ENCODE measurements at regions not wholly inside any gene's neighbourhood (a gene's known extent, or its start where the extent isn't known, plus 50 kb on each side); places are given as distances from the start of the nearest gene placed in this dataset.

GRCh38 chr3:116958291-116958690, 248.7 kb downstream of the TUSC7 start:
- Mint-ChIP-seq H3K27me3 (no peaks in the 10 kb centered on the region), H3K36me3 (no peaks in the 10 kb centered on the region), H3K4me3 (no peak overlapping the region), H3K27ac (no peak overlapping the region), H3K9me3 (peaks cover 0 to 7% (median 0%) of the 10 kb centered on the region in 9 donors), H3K4me1 (no peaks in the 10 kb centered on the region)
- DNase-seq (no peak), ATAC-seq (no peak)
- POLR2A ChIA-PET, result no interaction called here

DNA sequence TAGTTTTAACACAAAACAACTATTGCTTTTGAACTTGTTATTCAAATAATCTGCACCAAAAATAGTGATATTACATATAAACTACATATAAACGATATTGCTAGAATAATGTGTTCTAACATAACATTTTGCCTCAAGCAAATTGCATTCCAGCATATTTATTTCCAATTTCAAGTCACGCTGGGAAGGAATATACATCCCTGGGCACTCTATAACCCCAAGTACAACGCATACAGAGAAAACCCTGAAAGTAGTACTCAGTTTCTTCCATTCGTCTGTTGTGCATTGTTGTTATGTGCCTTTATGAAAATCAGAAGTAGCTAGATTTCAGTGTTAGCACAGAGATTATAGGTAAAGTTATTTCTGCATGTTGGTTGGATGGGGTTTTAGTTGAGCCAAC, 251.5 kb downstream of the TUSC7 start:
- ATAC-seq (no peak), DNase-seq (no peak)
- Mint-ChIP-seq H3K27me3 (no peaks in the 10 kb centered on the region), H3K27ac (no peak overlapping the region), H3K36me3 (no peaks in the 10 kb centered on the region), H3K4me1 (no peaks in the 10 kb centered on the region), H3K4me3 (no peak overlapping the region), H3K9me3 (peaks cover 0 to 11% (median 0%) of the 10 kb centered on the region in 9 donors)
- POLR2A ChIA-PET, result no interaction called here

- POLR2A ChIA-PET, result no interaction called here
- no peak for ATAC-seq
- Mint-ChIP-seq H3K36me3 (no peaks in the 10 kb centered on the region), H3K9me3 (peaks cover 0 to 11% (median 0%) of the 10 kb centered on the region in 9 donors), H3K4me1 (no peaks in the 10 kb centered on the region), H3K4me3 (no peak overlapping the region), H3K27me3 (no peaks in the 10 kb centered on the region), H3K27ac (no peak overlapping the region)
- DNase-seq, result no peak
Observed at GRCh38 chr3:116963802-116964201, 254.2 kb downstream of the TUSC7 start.

GRCh38 chr3:116966649-116967048, 257.1 kb downstream of the TUSC7 start:
- ATAC-seq, result no peak
- POLR2A ChIA-PET, result no interaction called here
- no peak overlapping the region for H3K4me3 Mint-ChIP-seq
- H3K36me3 Mint-ChIP-seq, result no peaks in the 10 kb centered on the region
- no peak for DNase-seq
- no peaks in the 10 kb centered on the region for H3K27me3 Mint-ChIP-seq
- H3K9me3 Mint-ChIP-seq, result peaks cover 0 to 12% (median 0%) of the 10 kb centered on the region in 9 donors
- H3K27ac Mint-ChIP-seq, result no peak overlapping the region
- H3K4me1 Mint-ChIP-seq, result no peaks in the 10 kb centered on the region

GRCh38 chr3:116969135-116969534, 259.6 kb downstream of the TUSC7 start:
- POLR2A ChIA-PET, result no interaction called here
- ATAC-seq, result no peak
- Mint-ChIP-seq H3K27me3 (no peaks in the 10 kb centered on the region), H3K4me1 (no peaks in the 10 kb centered on the region), H3K36me3 (no peaks in the 10 kb centered on the region), H3K4me3 (no peak overlapping the region), H3K27ac (no peak overlapping the region), H3K9me3 (peaks cover 0 to 12% (median 0%) of the 10 kb centered on the region in 9 donors)
- no peak for DNase-seq

DNA sequence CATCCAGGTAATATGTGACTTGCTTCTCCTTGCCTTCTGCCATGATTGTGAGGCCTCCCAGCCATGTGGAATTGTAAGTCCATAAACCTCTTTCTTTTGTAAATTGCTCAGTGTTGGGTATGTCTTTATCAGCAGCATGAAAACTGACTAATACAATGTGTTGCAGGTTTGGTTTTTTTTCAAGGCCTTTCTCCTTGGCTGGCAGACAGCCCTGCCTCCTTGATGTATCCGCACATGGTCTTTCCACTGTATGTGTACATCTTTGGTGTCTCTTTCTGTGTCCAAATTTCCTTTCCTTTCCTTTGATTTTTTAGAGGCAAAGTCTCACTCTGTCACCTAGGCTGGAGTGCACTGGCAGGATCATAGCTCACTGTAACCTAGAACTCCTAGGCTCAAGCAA, 260.1 kb downstream of the TUSC7 start:
- no peak overlapping the region for H3K27ac Mint-ChIP-seq
- H3K4me1 Mint-ChIP-seq, result no peaks in the 10 kb centered on the region
- H3K4me3 Mint-ChIP-seq, result no peak overlapping the region
- ATAC-seq (no peak), DNase-seq (no peak)
- POLR2A ChIA-PET, result no interaction called here
- no peaks in the 10 kb centered on the region for H3K36me3 Mint-ChIP-seq
- no peaks in the 10 kb centered on the region for H3K27me3 Mint-ChIP-seq
- peaks cover 0 to 8% (median 0%) of the 10 kb centered on the region in 9 donors for H3K9me3 Mint-ChIP-seq

- no peak overlapping the region for H3K27ac Mint-ChIP-seq
Observed at GRCh38 chr3:116971531-116971930, 262.0 kb downstream of the TUSC7 start.

GRCh38 chr3:116974702-116975101, 265.1 kb downstream of the TUSC7 start:
- Mint-ChIP-seq H3K4me1 (no peaks in the 10 kb centered on the region), H3K27me3 (peaks cover 0 to 1% (median 0%) of the 10 kb centered on the region in 5 donors), H3K9me3 (peaks cover 0 to 15% (median 0%) of the 10 kb centered on the region in 9 donors), H3K27ac (no peak overlapping the region), H3K4me3 (no peak overlapping the region), H3K36me3 (no peaks in the 10 kb centered on the region)
- DNase-seq (no peak), ATAC-seq (no peak)
- POLR2A ChIA-PET, result no interaction called here

More at GRCh38 chr3:116971531-116971930, 262.0 kb downstream of the TUSC7 start:
- no peak for DNase-seq
- Mint-ChIP-seq H3K9me3 (peaks cover 0 to 8% (median 0%) of the 10 kb centered on the region in 9 donors), H3K4me1 (no peaks in the 10 kb centered on the region), H3K27me3 (no peaks in the 10 kb centered on the region), H3K4me3 (no peak overlapping the region), H3K36me3 (no peaks in the 10 kb centered on the region)
- ATAC-seq, result no peak
- POLR2A ChIA-PET, result no interaction called here

DNA sequence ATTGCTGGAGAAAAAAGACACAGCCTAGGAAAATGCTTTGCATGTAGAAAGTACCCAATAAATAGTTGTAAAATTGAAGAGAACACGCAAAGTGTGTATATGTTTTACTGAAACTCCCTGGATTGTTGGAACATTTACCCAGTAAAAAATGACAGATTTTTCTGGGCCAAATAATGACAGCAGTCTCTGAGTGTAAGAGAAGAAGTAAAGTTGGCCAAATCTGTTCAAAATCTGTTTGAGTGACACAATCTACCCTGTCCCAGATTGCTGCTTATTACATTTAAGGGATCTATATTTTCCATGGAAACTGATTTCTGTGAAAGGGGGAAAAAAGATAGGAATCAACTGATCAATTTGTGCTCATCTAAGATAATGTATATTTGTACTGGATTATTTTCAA, 267.9 kb downstream of the TUSC7 start:
- ATAC-seq (no peak), DNase-seq (no peak)
- Mint-ChIP-seq H3K27me3 (peaks cover 0 to 1% (median 0%) of the 10 kb centered on the region in 5 donors), H3K4me3 (no peak overlapping the region), H3K4me1 (no peaks in the 10 kb centered on the region), H3K36me3 (no peaks in the 10 kb centered on the region), H3K27ac (no peak overlapping the region), H3K9me3 (peaks cover 0 to 15% (median 3%) of the 10 kb centered on the region in 9 donors)
- POLR2A ChIA-PET, result no interaction called here

DNA sequence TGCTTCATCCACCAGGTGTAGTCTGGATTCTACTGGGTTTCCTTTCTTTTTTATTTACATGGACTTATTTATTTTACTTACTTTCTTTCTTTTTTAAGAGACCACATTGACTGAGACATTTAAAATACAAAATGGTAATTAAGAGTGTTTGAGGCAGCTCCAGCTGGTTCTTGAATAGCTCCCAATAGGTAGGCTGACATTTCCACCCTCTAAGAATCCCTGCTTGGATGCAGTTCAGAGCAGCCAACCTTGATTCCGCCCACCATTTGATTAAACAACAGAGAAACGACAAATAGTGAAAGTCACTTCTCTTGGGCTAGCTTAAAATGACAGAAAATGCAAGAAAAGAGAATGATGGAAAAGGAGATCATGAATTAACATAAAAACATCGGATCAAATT, 270.5 kb downstream of the TUSC7 start:
- ATAC-seq, result no peak
- H3K36me3 Mint-ChIP-seq, result no peaks in the 10 kb centered on the region
- peaks cover 0 to 1% (median 0%) of the 10 kb centered on the region in 5 donors for H3K27me3 Mint-ChIP-seq
- no peak overlapping the region for H3K4me3 Mint-ChIP-seq
- no peaks in the 10 kb centered on the region for H3K4me1 Mint-ChIP-seq
- POLR2A ChIA-PET, result no interaction called here
- DNase-seq, result no peak
- peaks cover 0 to 18% (median 3%) of the 10 kb centered on the region in 9 donors for H3K9me3 Mint-ChIP-seq
- no peak overlapping the region for H3K27ac Mint-ChIP-seq

DNA sequence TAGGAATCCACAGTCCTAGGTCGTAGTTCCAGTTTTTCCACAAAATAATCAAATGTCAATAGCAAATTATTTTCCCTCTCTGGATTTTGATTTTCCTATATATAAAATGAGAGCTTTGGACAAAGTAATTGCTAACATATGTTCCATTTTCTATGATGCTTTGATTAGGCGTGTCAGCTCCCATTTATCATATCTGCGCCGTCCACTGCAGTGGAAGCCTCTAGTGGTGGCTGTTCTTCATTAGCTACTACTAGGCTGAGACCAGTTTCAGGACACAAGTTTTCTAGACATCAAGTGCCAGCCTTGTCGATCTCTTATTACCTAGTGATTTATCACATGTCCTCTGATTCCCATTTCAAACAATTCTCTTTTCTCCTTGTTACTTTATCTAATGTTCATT, 271.5 kb downstream of the TUSC7 start:
- peaks cover 0 to 1% (median 0%) of the 10 kb centered on the region in 5 donors for H3K27me3 Mint-ChIP-seq
- H3K4me1 Mint-ChIP-seq, result no peaks in the 10 kb centered on the region
- POLR2A ChIA-PET, result no interaction called here
- no peaks in the 10 kb centered on the region for H3K36me3 Mint-ChIP-seq
- DNase-seq, result no peak
- no peak overlapping the region for H3K27ac Mint-ChIP-seq
- peaks cover 0 to 22% (median 3%) of the 10 kb centered on the region in 9 donors for H3K9me3 Mint-ChIP-seq
- no peak for ATAC-seq
- H3K4me3 Mint-ChIP-seq, result no peak overlapping the region

DNA sequence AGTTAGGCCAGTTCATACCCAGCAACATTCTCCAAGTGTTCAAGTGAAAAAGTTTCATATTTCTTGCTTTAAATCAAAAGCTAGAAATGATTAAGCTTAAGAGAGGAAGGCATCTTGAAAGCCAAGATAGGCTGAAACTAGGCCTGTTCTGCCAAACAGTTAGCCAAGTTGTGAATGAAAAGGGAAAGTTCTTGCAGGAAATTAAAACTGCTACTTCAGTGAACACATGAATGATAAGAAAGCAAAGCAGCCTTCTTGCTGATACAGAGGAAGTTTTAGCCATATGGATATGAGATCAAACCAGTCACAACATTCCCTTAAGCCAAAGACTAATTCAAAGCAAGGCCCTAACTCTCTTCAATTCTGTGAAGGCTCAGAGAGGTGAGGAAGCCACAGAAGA, 274.7 kb downstream of the TUSC7 start:
- H3K36me3 Mint-ChIP-seq, result no peaks in the 10 kb centered on the region
- peaks cover 0 to 22% (median 3%) of the 10 kb centered on the region in 9 donors for H3K9me3 Mint-ChIP-seq
- H3K27ac Mint-ChIP-seq, result no peak overlapping the region
- no peaks in the 10 kb centered on the region for H3K4me1 Mint-ChIP-seq
- peaks cover 0 to 1% (median 0%) of the 10 kb centered on the region in 5 donors for H3K27me3 Mint-ChIP-seq
- DNase-seq (no peak), ATAC-seq (no peak)
- H3K4me3 Mint-ChIP-seq, result no peak overlapping the region
- POLR2A ChIA-PET, result no interaction called here

GRCh38 chr3:116994351-116994879, 284.8 kb downstream of the TUSC7 start:
- Mint-ChIP-seq H3K27me3 (no peaks in the 10 kb centered on the region), H3K4me3 (no peak overlapping the region), H3K36me3 (no peaks in the 10 kb centered on the region), H3K4me1 (no peaks in the 10 kb centered on the region), H3K27ac (no peak overlapping the region), H3K9me3 (peaks cover 0 to 4% (median 0%) of the 10 kb centered on the region in 9 donors)
- POLR2A ChIA-PET, result no interaction called here
- no peak for DNase-seq
- no peak for ATAC-seq

- no peak for DNase-seq
- Mint-ChIP-seq H3K9me3 (peaks cover 0 to 9% (median 0%) of the 10 kb centered on the region in 9 donors), H3K4me3 (no peak overlapping the region), H3K36me3 (no peaks in the 10 kb centered on the region), H3K27ac (no peak overlapping the region), H3K4me1 (no peaks in the 10 kb centered on the region), H3K27me3 (no peaks in the 10 kb centered on the region)
- ATAC-seq, result no peak
- POLR2A ChIA-PET, result no interaction called here
Observed at GRCh38 chr3:117003501-117003900, 293.9 kb downstream of the TUSC7 start.
